ENCODE measurements at regions not wholly inside any gene's neighbourhood (a gene's known extent, or its start where the extent isn't known, plus 50 kb on each side); places are given as distances from the start of the nearest gene placed in this dataset.

GRCh38 chr7:117974891-117975290 lies 101.7 kb upstream of the CTTNBP2 start:
- no peak for DNase-seq

GRCh38 chr7:117975476-117975875 lies 102.2 kb upstream of the CTTNBP2 start:
- no peak for DNase-seq

- DNase-seq, result no peak
These were observed 106.8 kb upstream of the CTTNBP2 start for GRCh38 chr7:117979954-117980497.

- DNase-seq, result no peak
These were observed 109.1 kb upstream of the CTTNBP2 start for GRCh38 chr7:117982071-117983055.

GRCh38 chr7:117986645-117987269 lies 113.5 kb upstream of the CTTNBP2 start:
- no peak for DNase-seq

GRCh38 chr7:117990834-117991233 lies 117.6 kb upstream of the CTTNBP2 start:
- no peak for DNase-seq

- DNase-seq, result no peak
These were observed 119.6 kb upstream of the CTTNBP2 start for GRCh38 chr7:117992635-117993376.

- peak; percentile 2 to 3 for DNase-seq
These were observed 120.2 kb upstream of the CTTNBP2 start for GRCh38 chr7:117993377-117994003.

- no peak for DNase-seq
These were observed 122.8 kb upstream of the CTTNBP2 start for GRCh38 chr7:117995850-117996650.

- no peak for DNase-seq
These were observed 124.9 kb upstream of the CTTNBP2 start for GRCh38 chr7:117997862-117998825.

GRCh38 chr7:118000480-118001202 lies 127.4 kb upstream of the CTTNBP2 start:
- DNase-seq, result no peak

GRCh38 chr7:118003476-118003875 lies 130.2 kb upstream of the CTTNBP2 start:
- no peak for DNase-seq

GRCh38 chr7:118005026-118005425 lies 131.8 kb upstream of the CTTNBP2 start:
- DNase-seq, result no peak

GRCh38 chr7:118006979-118007378 lies 133.7 kb upstream of the CTTNBP2 start:
- no peak for DNase-seq

- DNase-seq, result no peak
These were observed 136.2 kb upstream of the CTTNBP2 start for GRCh38 chr7:118009419-118009818.

GRCh38 chr7:118011652-118012051 lies 138.4 kb upstream of the CTTNBP2 start:
- no peak for DNase-seq

- no peak for DNase-seq
These were observed 140.2 kb upstream of the CTTNBP2 start for GRCh38 chr7:118013252-118014010.

GRCh38 chr7:118022546-118022945 lies 149.3 kb upstream of the CTTNBP2 start:
- DNase-seq, result no peak

- DNase-seq, result no peak
These were observed 153.6 kb upstream of the CTTNBP2 start for GRCh38 chr7:118026791-118027190.
